ENCODE measurements at regions not wholly inside any gene's neighbourhood (a gene's known extent, or its start where the extent isn't known, plus 50 kb on each side); places are given as distances from the start of the nearest gene placed in this dataset.

DNA sequence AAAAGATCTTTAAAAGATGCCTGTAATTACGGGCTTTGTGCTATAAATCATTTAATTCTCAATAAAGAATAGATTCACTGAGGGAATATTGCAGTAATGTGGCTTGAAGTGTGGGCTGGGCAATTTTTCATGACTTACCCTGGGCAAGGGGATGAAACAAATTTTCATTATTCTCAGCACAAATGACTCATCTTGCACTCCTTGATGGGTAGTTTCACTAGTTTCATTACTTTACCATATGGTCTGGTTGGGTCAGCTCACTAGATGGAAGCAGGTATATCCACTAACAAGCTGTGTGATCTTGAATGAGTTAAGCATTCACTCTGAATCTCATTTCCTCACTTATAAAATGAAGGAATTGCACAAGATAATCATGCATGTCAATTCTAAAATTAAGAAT is 234.3 kb downstream of the ABCC12 start:
- TF ChIP-seq, protein P1, sequence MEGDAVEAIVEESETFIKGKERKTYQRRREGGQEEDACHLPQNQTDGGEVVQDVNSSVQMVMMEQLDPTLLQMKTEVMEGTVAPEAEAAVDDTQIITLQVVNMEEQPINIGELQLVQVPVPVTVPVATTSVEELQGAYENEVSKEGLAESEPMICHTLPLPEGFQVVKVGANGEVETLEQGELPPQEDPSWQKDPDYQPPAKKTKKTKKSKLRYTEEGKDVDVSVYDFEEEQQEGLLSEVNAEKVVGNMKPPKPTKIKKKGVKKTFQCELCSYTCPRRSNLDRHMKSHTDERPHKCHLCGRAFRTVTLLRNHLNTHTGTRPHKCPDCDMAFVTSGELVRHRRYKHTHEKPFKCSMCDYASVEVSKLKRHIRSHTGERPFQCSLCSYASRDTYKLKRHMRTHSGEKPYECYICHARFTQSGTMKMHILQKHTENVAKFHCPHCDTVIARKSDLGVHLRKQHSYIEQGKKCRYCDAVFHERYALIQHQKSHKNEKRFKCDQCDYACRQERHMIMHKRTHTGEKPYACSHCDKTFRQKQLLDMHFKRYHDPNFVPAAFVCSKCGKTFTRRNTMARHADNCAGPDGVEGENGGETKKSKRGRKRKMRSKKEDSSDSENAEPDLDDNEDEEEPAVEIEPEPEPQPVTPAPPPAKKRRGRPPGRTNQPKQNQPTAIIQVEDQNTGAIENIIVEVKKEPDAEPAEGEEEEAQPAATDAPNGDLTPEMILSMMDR (IDR thresholded peaks at IDR 0.05), result no peak
- TF ChIP-seq POLR2A (IDR thresholded peaks at IDR 0.05), result no peak
- WGBS, 2 donors, result 32 to 36% methylated on average over 1 of the region's 1 CpG
- intact Hi-C loops (cut with DNase I; ENCODE audit: low total_unique reads), result no loop called here
- H3K4me3 ChIP-seq (ENCODE audit: low read depth, poor library complexity, severe bottlenecking), result no peak overlapping the region
- DNase-seq (ENCODE audit: low spot score in 2 of 2), result no peak

DNA sequence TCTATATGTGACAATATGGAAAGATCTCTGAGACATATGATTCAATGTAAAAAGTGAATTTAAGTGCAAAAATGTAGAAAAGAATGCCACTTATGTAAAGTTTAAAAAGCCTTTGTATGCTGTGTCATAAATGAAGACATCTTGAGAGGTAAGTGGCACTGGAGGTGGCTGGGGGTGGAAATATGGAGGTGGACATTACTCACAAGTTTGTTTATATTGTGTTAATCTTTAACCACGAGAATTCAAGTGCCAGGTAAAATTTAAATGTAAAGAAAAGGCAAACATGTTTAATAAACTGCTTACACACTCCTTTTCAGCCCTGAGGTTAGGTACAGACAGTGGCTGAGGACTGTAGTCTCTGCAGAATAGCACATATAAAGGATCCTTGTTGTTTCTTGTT is 235.1 kb downstream of the ABCC12 start:
- intact Hi-C loops (cut with DNase I; ENCODE audit: low total_unique reads), result no loop called here
- WGBS, 2 donors, result 6 to 9% methylated on average over 1 of the region's 1 CpG
- DNase-seq (ENCODE audit: low spot score in 2 of 2), result no peak
- no peak overlapping the region for H3K4me3 ChIP-seq (ENCODE audit: low read depth, poor library complexity, severe bottlenecking)
- no peak for TF ChIP-seq POLR2A (IDR thresholded peaks at IDR 0.05)
- TF ChIP-seq, protein P1 (IDR thresholded peaks at IDR 0.05), result no peak

DNA sequence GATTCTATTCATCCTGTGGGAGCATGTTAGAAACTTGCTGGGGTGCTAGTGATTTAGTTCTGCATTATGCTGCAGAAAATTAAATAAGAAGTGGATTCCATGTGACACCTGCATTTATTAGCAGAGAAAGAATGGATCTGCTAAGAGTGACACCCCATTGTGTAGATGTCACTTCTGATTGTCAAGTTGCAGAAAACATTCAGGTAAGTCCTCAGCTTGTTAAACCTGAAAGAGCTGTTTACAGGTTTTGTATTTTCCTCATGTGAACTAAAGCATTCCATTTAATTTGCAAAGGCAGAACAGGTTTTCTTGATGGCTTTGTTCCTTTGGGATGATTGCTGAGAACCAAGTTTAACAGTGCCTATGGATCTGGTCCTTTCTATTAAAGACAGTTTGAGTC is 238.7 kb downstream of the ABCC12 start:
- intact Hi-C loops (cut with DNase I; ENCODE audit: low total_unique reads), result no loop called here
- DNase-seq (ENCODE audit: low spot score in 2 of 2), result no peak
- TF ChIP-seq, protein P1 (IDR thresholded peaks at IDR 0.05), result no peak
- no peak for TF ChIP-seq POLR2A (IDR thresholded peaks at IDR 0.05)

DNA sequence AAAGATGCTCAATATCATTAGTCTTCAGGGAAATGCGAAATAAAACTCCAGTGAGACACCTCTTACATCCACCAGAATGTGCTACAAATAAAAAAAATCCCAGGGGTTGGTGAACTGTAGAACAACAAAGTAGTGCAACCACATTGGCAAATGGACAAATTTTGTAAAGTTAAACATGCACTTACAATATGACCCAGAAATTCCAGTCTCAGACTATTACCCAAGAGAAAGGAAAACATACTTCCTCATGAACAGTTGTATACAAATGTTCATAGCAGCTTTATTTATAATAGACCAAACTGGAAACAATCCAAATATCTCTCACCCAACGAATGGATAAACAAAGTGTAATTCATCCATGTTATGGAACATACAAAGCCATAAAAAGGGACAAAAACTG is 239.5 kb downstream of the ABCC12 start:
- H3K4me3 ChIP-seq (ENCODE audit: low read depth, poor library complexity, severe bottlenecking), result no peak overlapping the region
- no peak for DNase-seq (ENCODE audit: low spot score in 2 of 2)
- 51 to 60% methylated on average over 2 of the region's 2 CpGs for WGBS, 2 donors
- TF ChIP-seq, protein P1 (IDR thresholded peaks at IDR 0.05), result no peak
- no peak for TF ChIP-seq POLR2A (IDR thresholded peaks at IDR 0.05)
- intact Hi-C loops (cut with DNase I; ENCODE audit: low total_unique reads), result no loop called here

More for the DNA sequence above, 238.7 kb downstream of the ABCC12 start:
- H3K4me3 ChIP-seq (ENCODE audit: low read depth, poor library complexity, severe bottlenecking), result no peak overlapping the region

DNA sequence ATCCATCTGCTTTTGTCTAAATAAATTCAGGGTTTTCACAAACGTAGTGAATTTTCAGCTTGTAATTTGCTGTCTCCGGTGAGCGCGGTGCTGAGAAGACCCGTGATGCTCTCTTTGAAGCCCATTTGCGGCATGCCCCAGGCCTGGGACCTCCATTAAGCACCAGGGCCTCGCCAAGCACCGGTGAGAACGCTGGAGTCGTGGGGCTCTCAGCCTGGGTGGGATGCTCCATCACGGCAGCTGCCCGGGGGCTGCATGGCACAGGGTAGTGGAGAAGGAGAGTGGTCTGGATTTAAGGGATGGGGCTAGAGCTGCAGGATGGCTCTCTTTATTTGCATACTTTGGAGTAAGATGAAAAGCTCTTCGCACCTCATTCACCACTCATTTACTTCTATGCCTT is 248.7 kb downstream of the ABCC12 start:
- DNase-seq (ENCODE audit: low spot score in 2 of 2), result no peak
- 74 to 84% methylated on average over 13 of the region's 13 CpGs for WGBS, 2 donors
- H3K4me3 ChIP-seq (ENCODE audit: low read depth, poor library complexity, severe bottlenecking), result no peak overlapping the region
- no peak for TF ChIP-seq POLR2A (IDR thresholded peaks at IDR 0.05)
- TF ChIP-seq, protein P1 (IDR thresholded peaks at IDR 0.05), result no peak
- intact Hi-C loops (cut with DNase I; ENCODE audit: low total_unique reads), result loop anchor here (5.0 kb wide), 1 partner anchor 1225 kb away; no protein-coding TSS in a partner anchor

DNA sequence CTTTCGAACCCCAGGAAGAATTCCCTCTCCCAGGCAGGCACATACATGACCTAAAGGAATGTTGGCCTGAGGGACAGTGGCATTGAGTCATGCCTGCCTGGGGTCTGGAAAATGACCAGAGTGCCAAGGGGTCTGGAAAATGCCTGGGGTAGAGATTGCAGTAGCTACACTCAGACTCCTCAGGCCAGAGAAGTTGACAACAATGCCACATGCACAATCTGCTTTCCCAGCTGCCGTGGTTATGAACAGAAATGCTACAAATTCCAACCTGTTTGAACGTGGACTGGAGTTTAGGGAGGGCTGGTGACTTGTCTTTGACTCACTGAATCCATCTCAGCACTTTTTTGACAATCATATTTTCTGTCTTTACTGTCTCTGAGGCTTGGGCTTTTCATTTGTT is 250.0 kb downstream of the ABCC12 start:
- H3K4me3 ChIP-seq (ENCODE audit: low read depth, poor library complexity, severe bottlenecking), result no peak overlapping the region
- intact Hi-C loops (cut with DNase I; ENCODE audit: low total_unique reads), result loop anchor here (5.0 kb wide), 1 partner anchor 1227 kb away; no protein-coding TSS in a partner anchor
- no peak for DNase-seq (ENCODE audit: low spot score in 2 of 2)
- TF ChIP-seq, protein P1 (IDR thresholded peaks at IDR 0.05), result no peak
- TF ChIP-seq POLR2A (IDR thresholded peaks at IDR 0.05), result no peak
- 26 to 34% methylated on average over 3 of the region's 3 CpGs for WGBS, 2 donors
